ENCODE measurements at regions not wholly inside any gene's neighbourhood (a gene's known extent, or its start where the extent isn't known, plus 50 kb on each side); places are given as distances from the start of the nearest gene placed in this dataset.

DNA sequence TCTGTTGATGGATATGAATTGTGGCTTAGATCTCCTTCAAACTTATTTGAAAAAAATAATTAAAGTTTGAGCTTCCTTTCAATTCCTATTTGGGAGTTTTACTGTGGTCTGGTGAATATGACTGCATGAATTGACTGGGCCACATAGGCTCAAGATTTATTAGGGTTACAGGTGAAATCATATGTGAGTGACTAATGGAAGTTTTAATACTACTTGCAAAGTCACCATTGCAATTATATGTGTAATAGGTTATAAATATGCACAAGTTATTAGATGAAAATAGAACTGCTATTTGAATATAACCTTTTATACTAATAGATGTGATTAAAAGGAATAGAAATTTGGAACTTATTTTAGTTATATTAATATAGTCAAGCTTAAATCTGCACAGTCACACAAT is 712.1 kb upstream of the MMS22L start:
- no peaks in the 10 kb centered on the region for H3K27me3 ChIP-seq (ENCODE audit: control insufficient read depth, insufficient read depth, low read length)
- FAIRE-seq (no peak), DNase-seq (ENCODE audit: low read depth) (no peak)
- TF ChIP-seq, protein P1, sequence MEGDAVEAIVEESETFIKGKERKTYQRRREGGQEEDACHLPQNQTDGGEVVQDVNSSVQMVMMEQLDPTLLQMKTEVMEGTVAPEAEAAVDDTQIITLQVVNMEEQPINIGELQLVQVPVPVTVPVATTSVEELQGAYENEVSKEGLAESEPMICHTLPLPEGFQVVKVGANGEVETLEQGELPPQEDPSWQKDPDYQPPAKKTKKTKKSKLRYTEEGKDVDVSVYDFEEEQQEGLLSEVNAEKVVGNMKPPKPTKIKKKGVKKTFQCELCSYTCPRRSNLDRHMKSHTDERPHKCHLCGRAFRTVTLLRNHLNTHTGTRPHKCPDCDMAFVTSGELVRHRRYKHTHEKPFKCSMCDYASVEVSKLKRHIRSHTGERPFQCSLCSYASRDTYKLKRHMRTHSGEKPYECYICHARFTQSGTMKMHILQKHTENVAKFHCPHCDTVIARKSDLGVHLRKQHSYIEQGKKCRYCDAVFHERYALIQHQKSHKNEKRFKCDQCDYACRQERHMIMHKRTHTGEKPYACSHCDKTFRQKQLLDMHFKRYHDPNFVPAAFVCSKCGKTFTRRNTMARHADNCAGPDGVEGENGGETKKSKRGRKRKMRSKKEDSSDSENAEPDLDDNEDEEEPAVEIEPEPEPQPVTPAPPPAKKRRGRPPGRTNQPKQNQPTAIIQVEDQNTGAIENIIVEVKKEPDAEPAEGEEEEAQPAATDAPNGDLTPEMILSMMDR (IDR thresholded peaks at IDR 0.05; ENCODE audit: insufficient read depth, low read length, severe bottlenecking) = no peak
- no peaks in the 10 kb centered on the region for H3K36me3 ChIP-seq (ENCODE audit: control insufficient read depth, insufficient read depth, low read length)
- no peak overlapping the region for H3K4me3 ChIP-seq (ENCODE audit: low read depth, low read length)

DNA sequence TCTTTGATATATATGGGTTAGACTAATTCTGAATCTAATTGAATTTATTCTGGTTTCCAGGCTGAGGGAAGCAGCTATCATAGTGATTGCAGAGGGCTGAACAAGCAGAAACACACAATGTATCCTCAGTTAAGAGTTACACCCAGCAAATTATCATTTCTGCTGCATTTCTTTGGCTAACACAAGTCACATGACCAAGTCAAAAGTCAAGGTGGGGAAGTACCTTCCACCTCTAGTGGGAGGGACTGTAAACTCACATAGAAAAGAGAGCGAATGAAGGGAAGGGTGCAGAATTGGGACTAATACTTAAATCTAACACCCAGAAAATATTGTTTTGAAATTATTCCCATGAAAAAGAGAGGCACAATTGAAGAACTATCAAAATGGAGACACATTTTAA is 719.7 kb upstream of the MMS22L start:
- Histone ChIP-seq H3K36me3 (ENCODE audit: control insufficient read depth, insufficient read depth, low read length) (no peaks in the 10 kb centered on the region), H3K4me3 (ENCODE audit: low read depth, low read length) (no peak overlapping the region), H3K27me3 (ENCODE audit: control insufficient read depth, insufficient read depth, low read length) (no peaks in the 10 kb centered on the region)
- no peak for DNase-seq (ENCODE audit: low read depth)
- no peak for FAIRE-seq
- TF ChIP-seq, protein P1 (IDR thresholded peaks at IDR 0.05; ENCODE audit: insufficient read depth, low read length, severe bottlenecking) = no peak

DNA sequence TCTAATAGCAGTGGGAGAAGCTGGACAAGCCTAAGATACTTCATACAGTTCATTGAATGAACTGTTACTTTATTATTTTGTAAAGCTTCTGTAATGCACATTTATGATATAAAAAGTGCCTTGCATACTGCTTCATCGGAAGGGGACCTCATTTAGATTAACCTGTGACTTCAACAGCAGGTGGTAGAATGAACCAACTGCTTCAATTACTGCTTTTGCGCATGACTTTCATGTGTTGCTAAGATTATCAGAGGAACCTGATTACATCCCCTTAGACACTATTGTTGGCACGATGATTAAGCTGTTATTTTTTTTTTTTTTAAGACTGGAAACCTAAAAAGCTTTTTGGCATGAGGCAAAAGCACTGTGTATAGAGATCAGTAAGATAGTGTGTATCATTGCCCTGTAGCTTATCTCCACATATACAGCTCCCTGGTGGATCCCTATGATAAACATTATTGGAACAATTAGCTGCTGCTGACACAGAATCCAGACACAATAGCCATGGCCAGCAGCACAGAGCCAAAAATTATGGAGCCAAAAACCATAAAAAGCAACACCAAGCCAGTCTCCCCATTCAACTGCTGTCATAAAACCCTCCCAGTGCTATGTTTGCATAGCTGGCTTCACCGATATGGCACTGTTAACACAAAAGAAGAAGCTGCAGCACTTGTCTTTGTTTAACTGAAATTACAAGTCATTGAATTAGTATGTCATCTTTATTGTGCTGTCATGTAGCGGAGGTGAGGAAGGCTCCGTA is 731.6 kb upstream of the MMS22L start:
- no peaks in the 10 kb centered on the region for H3K27me3 ChIP-seq (ENCODE audit: control insufficient read depth, insufficient read depth, low read length)
- peak; percentile 36 for FAIRE-seq
- TF ChIP-seq, protein P1 (IDR thresholded peaks at IDR 0.05; ENCODE audit: insufficient read depth, low read length, severe bottlenecking) = no peak
- no peak for DNase-seq (ENCODE audit: low read depth)
- no peaks in the 10 kb centered on the region for H3K36me3 ChIP-seq (ENCODE audit: control insufficient read depth, insufficient read depth, low read length)
- H3K4me3 ChIP-seq (ENCODE audit: low read depth, low read length) = no peak overlapping the region

DNA sequence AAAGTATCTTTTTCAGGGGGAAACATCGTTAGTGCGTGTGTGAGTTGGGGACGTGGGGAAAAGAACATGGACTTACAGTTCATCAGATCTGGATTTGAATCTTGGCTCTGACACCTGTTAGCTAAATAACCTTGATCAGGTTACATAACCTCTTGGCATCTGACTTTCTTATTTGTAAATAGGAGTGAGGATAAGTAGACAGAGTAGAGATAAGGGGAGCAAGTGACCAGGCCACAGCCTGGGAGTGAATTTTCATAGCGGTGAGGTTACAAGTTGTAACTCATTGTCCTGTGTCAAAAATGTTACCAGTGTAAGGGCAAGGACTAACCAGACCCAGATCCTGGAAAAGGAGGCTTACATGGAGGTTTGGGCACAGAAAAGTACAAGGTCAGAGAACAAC is 733.5 kb upstream of the MMS22L start:
- TF ChIP-seq, protein P1 (IDR thresholded peaks at IDR 0.05; ENCODE audit: insufficient read depth, low read length, severe bottlenecking) = no peak
- Histone ChIP-seq H3K36me3 (ENCODE audit: control insufficient read depth, insufficient read depth, low read length) (no peaks in the 10 kb centered on the region), H3K4me3 (ENCODE audit: low read depth, low read length) (no peak overlapping the region), H3K27me3 (ENCODE audit: control insufficient read depth, insufficient read depth, low read length) (no peaks in the 10 kb centered on the region)
- DNase-seq (ENCODE audit: low read depth) = no peak
- no peak for FAIRE-seq

DNA sequence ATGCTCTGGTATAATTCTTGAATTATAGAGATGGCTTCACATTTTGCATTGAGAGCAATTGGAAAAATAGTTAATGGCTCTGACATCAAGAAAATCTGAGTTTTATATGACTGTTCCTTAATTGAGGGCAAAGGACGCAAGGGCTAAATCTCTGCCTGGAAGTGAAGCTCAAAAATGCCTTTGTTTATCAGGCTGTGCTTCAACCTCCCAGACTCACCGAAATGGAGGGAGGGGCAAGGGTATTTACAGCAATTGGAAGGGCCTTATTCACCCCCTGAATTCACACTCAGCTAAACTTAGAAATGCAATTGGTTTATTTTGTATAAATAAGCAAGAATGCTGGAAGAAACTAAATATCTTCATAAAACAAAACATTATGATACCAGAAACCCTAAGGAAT is 737.2 kb upstream of the MMS22L start:
- TF ChIP-seq, protein P1 (IDR thresholded peaks at IDR 0.05; ENCODE audit: insufficient read depth, low read length, severe bottlenecking) = no peak
- DNase-seq (ENCODE audit: low read depth) (no peak), FAIRE-seq (no peak)
- Histone ChIP-seq H3K27me3 (ENCODE audit: control insufficient read depth, insufficient read depth, low read length) (no peaks in the 10 kb centered on the region), H3K4me3 (ENCODE audit: low read depth, low read length) (no peak overlapping the region), H3K36me3 (ENCODE audit: control insufficient read depth, insufficient read depth, low read length) (no peaks in the 10 kb centered on the region)

DNA sequence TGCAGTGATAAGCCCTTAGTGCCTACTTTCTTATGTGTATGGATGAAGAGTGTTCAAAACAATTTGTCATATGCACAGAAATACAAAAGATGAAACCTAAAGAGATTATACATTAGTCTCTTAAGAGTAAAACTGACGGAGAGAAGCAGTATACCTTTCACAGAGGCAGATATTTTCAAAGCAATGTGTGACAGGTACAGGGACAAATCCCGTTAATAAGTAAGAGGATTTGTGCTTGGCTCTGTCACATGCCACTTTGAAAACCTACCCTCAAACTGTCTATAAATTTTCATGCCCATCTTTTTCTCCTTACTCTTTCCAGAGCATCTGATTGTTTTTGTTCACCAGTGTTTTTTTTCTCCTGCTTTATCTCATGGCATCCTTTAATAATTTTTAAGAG is 741.3 kb upstream of the MMS22L start:
- TF ChIP-seq, protein P1 (IDR thresholded peaks at IDR 0.05; ENCODE audit: insufficient read depth, low read length, severe bottlenecking) = no peak
- no peaks in the 10 kb centered on the region for H3K36me3 ChIP-seq (ENCODE audit: control insufficient read depth, insufficient read depth, low read length)
- no peaks in the 10 kb centered on the region for H3K27me3 ChIP-seq (ENCODE audit: control insufficient read depth, insufficient read depth, low read length)
- FAIRE-seq (no peak), DNase-seq (ENCODE audit: low read depth) (no peak)
- H3K4me3 ChIP-seq (ENCODE audit: low read depth, low read length) = no peak overlapping the region

All from bronchial epithelial cell (primary cell).